ENCODE measurements at regions not wholly inside any gene's neighbourhood (a gene's known extent, or its start where the extent isn't known, plus 50 kb on each side); places are given as distances from the start of the nearest gene placed in this dataset.
A peak's percentile ranks its signal among the peaks of the same experiment; 100 is the strongest.

DNA sequence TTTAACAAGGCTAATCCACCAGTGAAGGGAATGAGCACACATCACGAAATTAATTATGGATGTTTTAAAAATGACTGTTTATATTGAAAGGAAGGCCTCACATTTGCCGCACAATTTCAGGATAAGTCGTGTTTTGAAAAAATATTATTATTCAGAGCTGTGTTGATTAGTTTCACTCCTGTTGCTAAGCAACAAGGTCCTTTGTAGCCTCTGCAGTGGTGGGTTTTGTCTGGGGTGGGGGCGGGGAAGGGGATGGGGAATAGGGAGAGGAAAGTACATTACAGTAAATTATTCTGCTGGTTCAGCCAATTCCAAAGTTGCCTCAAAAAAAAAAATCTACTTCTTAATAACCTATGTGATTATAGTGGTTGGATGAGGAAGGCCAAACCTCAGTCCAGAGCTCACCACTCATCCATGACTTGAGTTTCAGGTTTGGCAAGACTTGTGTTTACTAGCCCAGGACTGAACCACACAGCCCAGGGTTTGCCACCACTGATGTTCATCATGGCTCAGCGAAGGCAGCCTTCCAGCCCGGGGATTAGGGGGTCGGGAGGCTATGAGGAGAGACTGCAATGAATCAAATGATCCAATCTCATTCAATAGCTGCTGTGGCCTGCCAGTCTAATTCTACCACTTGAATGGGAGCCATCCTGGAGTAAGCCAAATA lies 162.5 kb upstream of the ATP6AP2 start:
- Histone ChIP-seq H3K9me3 (no peaks in the 10 kb centered on the region), H3K27me3 (replicated peaks; ENCODE audit: insufficient read depth) (no peaks in the 10 kb centered on the region), H3K27ac (no peak overlapping the region), H3K4me1 (replicated peaks) (no peaks in the 10 kb centered on the region), H3K36me3 (no peaks in the 10 kb centered on the region), H3K4me3 (no peak overlapping the region)
- TF ChIP-seq POLR2AphosphoS5 (IDR thresholded peaks at IDR 0.05) (peak; percentile 53), POLR2A (IDR thresholded peaks at IDR 0.05) (no peak)
- TF ChIP-seq, protein P1, sequence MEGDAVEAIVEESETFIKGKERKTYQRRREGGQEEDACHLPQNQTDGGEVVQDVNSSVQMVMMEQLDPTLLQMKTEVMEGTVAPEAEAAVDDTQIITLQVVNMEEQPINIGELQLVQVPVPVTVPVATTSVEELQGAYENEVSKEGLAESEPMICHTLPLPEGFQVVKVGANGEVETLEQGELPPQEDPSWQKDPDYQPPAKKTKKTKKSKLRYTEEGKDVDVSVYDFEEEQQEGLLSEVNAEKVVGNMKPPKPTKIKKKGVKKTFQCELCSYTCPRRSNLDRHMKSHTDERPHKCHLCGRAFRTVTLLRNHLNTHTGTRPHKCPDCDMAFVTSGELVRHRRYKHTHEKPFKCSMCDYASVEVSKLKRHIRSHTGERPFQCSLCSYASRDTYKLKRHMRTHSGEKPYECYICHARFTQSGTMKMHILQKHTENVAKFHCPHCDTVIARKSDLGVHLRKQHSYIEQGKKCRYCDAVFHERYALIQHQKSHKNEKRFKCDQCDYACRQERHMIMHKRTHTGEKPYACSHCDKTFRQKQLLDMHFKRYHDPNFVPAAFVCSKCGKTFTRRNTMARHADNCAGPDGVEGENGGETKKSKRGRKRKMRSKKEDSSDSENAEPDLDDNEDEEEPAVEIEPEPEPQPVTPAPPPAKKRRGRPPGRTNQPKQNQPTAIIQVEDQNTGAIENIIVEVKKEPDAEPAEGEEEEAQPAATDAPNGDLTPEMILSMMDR (IDR thresholded peaks at IDR 0.05) = no peak
- peak; percentile 28 for DNase-seq (ENCODE audit: low spot score)
- 54% methylated on average over 7 of the region's 7 CpGs for WGBS
- intact Hi-C loops (cut with DNase I) = no loop called here

DNA sequence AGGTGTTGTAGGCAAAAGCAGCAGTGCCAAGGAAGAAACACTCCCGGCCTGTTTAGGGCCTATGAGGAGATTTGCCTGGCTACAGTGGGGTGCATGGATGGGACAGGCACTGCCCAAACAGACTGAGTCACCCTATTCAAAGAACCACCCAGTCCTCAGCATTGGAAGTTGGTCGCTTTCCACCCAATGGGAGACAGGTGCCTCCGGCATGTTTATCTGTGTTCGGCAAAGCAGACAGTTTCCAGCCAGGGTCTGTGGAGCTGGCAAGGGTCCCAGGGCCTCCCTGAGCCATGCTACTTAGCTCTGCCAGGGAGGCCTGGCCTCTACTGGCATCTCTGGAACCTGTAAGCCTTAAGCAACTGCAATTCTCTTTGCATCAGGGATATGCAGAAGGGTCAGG lies 165.1 kb upstream of the ATP6AP2 start:
- Histone ChIP-seq H3K27me3 (replicated peaks; ENCODE audit: insufficient read depth) (no peaks in the 10 kb centered on the region), H3K36me3 (no peaks in the 10 kb centered on the region), H3K9me3 (no peaks in the 10 kb centered on the region), H3K4me3 (no peak overlapping the region), H3K4me1 (replicated peaks) (no peaks in the 10 kb centered on the region), H3K27ac (no peak overlapping the region)
- intact Hi-C loops (cut with DNase I) = no loop called here
- peak; percentile 6 for DNase-seq (ENCODE audit: low spot score)
- WGBS = 30% methylated on average over 1 of the region's 4 CpGs
- TF ChIP-seq POLR2AphosphoS5 (IDR thresholded peaks at IDR 0.05) (no peak), POLR2A (IDR thresholded peaks at IDR 0.05) (no peak)
- TF ChIP-seq, protein P1 (IDR thresholded peaks at IDR 0.05) = no peak

DNA sequence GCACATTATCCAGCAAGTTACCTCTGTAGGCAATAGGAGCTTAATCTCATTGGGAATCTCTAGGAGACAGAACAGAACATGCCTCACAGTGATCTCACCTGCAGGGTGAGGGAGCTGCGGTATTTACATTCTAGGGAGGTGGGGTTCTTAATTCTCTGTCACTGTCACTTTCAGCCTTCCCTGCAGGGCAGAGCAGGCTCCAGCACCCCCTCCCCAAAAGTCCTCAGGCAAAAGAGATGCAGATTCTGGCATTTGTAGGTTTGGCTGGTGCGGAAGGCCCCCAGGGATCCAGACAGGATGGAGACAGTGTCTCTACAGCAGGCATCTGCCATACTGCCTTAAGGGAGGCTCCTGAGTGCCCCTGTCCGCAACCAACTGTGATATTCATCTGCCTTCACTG lies 166.4 kb upstream of the ATP6AP2 start:
- H3K9me3 ChIP-seq = no peaks in the 10 kb centered on the region
- WGBS = 82% methylated on average over 3 of the region's 3 CpGs
- no peak for DNase-seq (ENCODE audit: low spot score)
- H3K4me1 ChIP-seq (replicated peaks) = no peaks in the 10 kb centered on the region
- intact Hi-C loops (cut with DNase I) = no loop called here
- no peaks in the 10 kb centered on the region for H3K36me3 ChIP-seq
- no peak for TF ChIP-seq POLR2A (IDR thresholded peaks at IDR 0.05)
- TF ChIP-seq, protein P1 (IDR thresholded peaks at IDR 0.05) = no peak
- no peak for TF ChIP-seq POLR2AphosphoS5 (IDR thresholded peaks at IDR 0.05)
- H3K4me3 ChIP-seq = no peak overlapping the region
- no peak overlapping the region for H3K27ac ChIP-seq
- H3K27me3 ChIP-seq (replicated peaks; ENCODE audit: insufficient read depth) = no peaks in the 10 kb centered on the region

DNA sequence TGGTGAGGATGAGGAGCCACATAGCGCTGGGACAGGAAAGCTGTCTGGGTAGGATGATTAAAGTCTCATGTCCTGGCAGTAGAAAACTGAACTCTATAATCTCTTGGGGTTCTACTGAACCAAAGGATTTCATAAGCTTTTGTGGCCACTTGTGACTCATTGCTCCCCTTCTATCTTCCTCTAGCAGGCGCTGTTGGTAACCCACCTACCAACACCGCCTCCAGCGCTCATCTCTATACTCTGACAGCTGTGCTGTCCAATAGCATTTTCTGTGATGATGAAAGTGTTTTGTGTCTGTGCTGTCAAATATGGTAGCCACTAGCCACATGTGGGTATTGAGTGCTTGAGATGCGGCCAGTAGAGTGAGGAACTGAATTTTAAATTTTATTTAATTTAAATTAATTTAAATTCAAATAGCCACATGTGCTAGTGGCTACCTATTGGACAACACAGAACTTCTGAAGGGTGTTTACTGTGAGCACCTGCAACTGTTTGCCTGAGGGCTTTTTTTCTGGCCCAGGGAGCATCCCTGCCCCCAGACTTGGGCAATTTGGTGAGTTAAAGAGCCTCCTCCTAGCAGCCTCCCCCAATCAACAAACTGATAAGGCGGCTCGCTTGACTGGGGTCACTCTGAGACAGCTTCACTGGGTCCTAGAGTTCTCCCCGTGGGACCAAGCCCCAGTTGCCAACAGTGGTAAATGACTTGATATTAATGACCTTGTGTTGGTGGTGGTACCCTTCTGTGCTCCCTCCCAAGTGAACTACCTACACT lies 169.2 kb upstream of the ATP6AP2 start:
- H3K27ac ChIP-seq = no peak overlapping the region
- DNase-seq (ENCODE audit: low spot score) = no peak
- 84% methylated on average over 8 of the region's 8 CpGs for WGBS
- TF ChIP-seq POLR2A (IDR thresholded peaks at IDR 0.05) (no peak), POLR2AphosphoS5 (IDR thresholded peaks at IDR 0.05) (no peak)
- TF ChIP-seq, protein P1 (IDR thresholded peaks at IDR 0.05) = no peak
- no peaks in the 10 kb centered on the region for H3K27me3 ChIP-seq (replicated peaks; ENCODE audit: insufficient read depth)
- H3K36me3 ChIP-seq = no peaks in the 10 kb centered on the region
- H3K4me1 ChIP-seq (replicated peaks) = no peaks in the 10 kb centered on the region
- no peak overlapping the region for H3K4me3 ChIP-seq
- no peaks in the 10 kb centered on the region for H3K9me3 ChIP-seq
- intact Hi-C loops (cut with DNase I) = no loop called here

DNA sequence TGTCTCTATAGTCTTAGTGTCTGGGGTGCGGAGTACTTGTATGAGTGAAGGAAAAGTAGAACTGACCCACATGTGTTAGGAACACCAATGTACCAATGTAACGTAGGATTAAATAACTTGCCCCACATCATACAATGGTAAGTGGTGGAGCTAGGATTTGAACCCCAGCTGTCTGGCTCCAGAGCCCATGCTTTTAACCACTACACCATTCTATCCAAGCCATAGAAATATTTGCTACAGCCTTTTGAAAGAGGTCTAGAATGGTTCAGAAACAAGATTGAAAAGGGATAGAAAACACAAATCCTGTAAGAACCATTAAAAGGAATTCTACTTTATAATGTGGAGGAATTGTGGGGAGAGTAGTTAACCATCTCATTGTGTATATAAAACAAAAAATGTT lies 169.9 kb upstream of the ATP6AP2 start:
- Histone ChIP-seq H3K4me3 (no peak overlapping the region), H3K9me3 (no peaks in the 10 kb centered on the region), H3K27ac (no peak overlapping the region), H3K36me3 (no peaks in the 10 kb centered on the region), H3K4me1 (replicated peaks) (no peaks in the 10 kb centered on the region), H3K27me3 (replicated peaks; ENCODE audit: insufficient read depth) (no peaks in the 10 kb centered on the region)
- WGBS = 95% methylated on average over 2 of the region's 2 CpGs
- intact Hi-C loops (cut with DNase I) = no loop called here
- no peak for TF ChIP-seq POLR2AphosphoS5 (IDR thresholded peaks at IDR 0.05)
- TF ChIP-seq, protein P1 (IDR thresholded peaks at IDR 0.05) = no peak
- no peak for TF ChIP-seq POLR2A (IDR thresholded peaks at IDR 0.05)
- DNase-seq (ENCODE audit: low spot score) = no peak
